SK-N-SH (cell line): ENCODE measurements at regions not wholly inside any gene's neighbourhood (a gene's known extent, or its start where the extent isn't known, plus 50 kb on each side); places are given as distances from the start of the nearest gene placed in this dataset.

Experiments
- CTCF ChIA-PET: fragments of 300-600, 350-600 bp; formaldehyde crosslinking; extraction: SDS; loops from one replicate; lab custom pipeline; 2021; lab: Yijun Ruan, JAX
- POLR2A ChIA-PET: fragments of 350-600 bp; sonication (Branson Sonifier 250); formaldehyde crosslinking; extraction: SDS; loops from one replicate; lab custom pipeline; 2020; ENCODE audit warnings: antibody characterized with exemption, inconsistent platforms; lab: Yijun Ruan, JAX
- DNase-seq: peaks from one replicate; pipeline ENCODE4 v3.0.0; 2012
- H2AFZ ChIP-seq: fragments of 200-600 bp; sonication (generic); 2 replicates; pipeline ENCODE4 v1.8.1; 2016; ENCODE audit warnings: antibody characterized with exemption, mild to moderate bottlenecking, low read depth
- H3F3A ChIP-seq: fragments of 200-600 bp; sonication (generic); replicated peaks from 2 replicates; pipeline ENCODE3; 2016; ENCODE audit warnings: antibody characterized with exemption, mild to moderate bottlenecking; ENCODE audit not compliant: insufficient read depth
- H3K27ac ChIP-seq, 2 experiments: fragments of 200-500 bp in 1 of 2; fragments of 200-600 bp in 1 of 2; sonication (Bioruptor generic) in 1 of 2; sonication (generic), shearing (Covaris generic) in 1 of 2; 2 replicates each; pipeline versions ENCODE4 v1.5.1 to v1.6.1; 2014 to 2016; ENCODE audit warnings: low read depth in 2 of 2, inconsistent platforms in 1 of 2, low read length in 1 of 2, mild to moderate bottlenecking in 1 of 2, mixed read lengths in 1 of 2
- H3K27me3 ChIP-seq: fragments of 200-600 bp; sonication (generic), shearing (Covaris generic); 2 replicates; pipeline ENCODE4 v1.6.1; 2016; ENCODE audit warnings: mixed run types; ENCODE audit not compliant: insufficient read depth
- H3K36me3 ChIP-seq, 2 experiments: fragments of 200-500 bp in 1 of 2; fragments of 200-600 bp in 1 of 2; sonication (Bioruptor generic) in 1 of 2; sonication (generic) in 1 of 2; replicated peaks in 1 of 2; 2 replicates each; pipeline versions ENCODE3 to v1.5.1; 2014 to 2016; ENCODE audit warnings: low read length in 1 of 2, mild to moderate bottlenecking in 1 of 2; ENCODE audit not compliant: insufficient read depth in 2 of 2, control insufficient read depth in 1 of 2
- H3K4me1 ChIP-seq, 2 experiments: fragments of 200-500 bp in 1 of 2; fragments of 200-600 bp in 1 of 2; sonication (Bioruptor generic) in 1 of 2; sonication (generic), shearing (Covaris generic) in 1 of 2; 2 replicates each; pipeline versions ENCODE4 v1.5.1 to v1.6.1; 2014 to 2016; ENCODE audit warnings: low read depth in 1 of 2, low read length in 1 of 2, mixed run types in 1 of 2; ENCODE audit not compliant: insufficient read depth in 2 of 2, control insufficient read depth in 1 of 2
- H3K4me2 ChIP-seq: fragments of 200-600 bp; sonication (generic), shearing (Covaris generic); 2 replicates; pipeline ENCODE4 v1.6.1; 2017; ENCODE audit warnings: mixed run types
- H3K4me3 ChIP-seq, 2 experiments: fragments of 200-500 bp in 1 of 2; fragments of 200-600 bp in 1 of 2; sonication (Bioruptor generic) in 1 of 2; sonication (generic), shearing (Covaris generic) in 1 of 2; 2 replicates each; pipeline versions ENCODE4 v1.5.1 to v1.8.1; 2014 to 2016; ENCODE audit warnings: low read depth in 2 of 2, inconsistent platforms in 1 of 2, low read length in 1 of 2, mild to moderate bottlenecking in 1 of 2, mixed read lengths in 1 of 2, moderate library complexity in 1 of 2
- H3K79me2 ChIP-seq: fragments of 200-600 bp; sonication (generic); 2 replicates; pipeline ENCODE4 v1.8.1; 2017; ENCODE audit warnings: mild to moderate bottlenecking; ENCODE audit not compliant: insufficient read depth
- H3K9ac ChIP-seq: fragments of 200-600 bp; sonication (generic); 2 replicates; pipeline ENCODE4 v1.6.1; 2017; ENCODE audit warnings: mixed run types
- H3K9me2 ChIP-seq: fragments of 200-600 bp; sonication (generic); 2 replicates; pipeline ENCODE4 v1.6.1; 2017; ENCODE audit warnings: mixed run types
- H3K9me3 ChIP-seq: fragments of 200-600 bp; sonication (generic); 2 replicates; pipeline ENCODE4 v1.6.1; 2017; ENCODE audit warnings: mixed run types, mild to moderate bottlenecking, moderate library complexity
- H4K20me1 ChIP-seq: fragments of 200-600 bp; sonication (generic); 2 replicates; pipeline ENCODE4 v1.6.1; 2017; ENCODE audit warnings: mild to moderate bottlenecking, mixed run types; ENCODE audit not compliant: insufficient read depth
- CTCF ChIP-seq: fragments of 200-600 bp; sonication (generic); IDR thresholded peaks from 2 replicates; pipeline ENCODE4 v1.6.1; 2017; ENCODE audit warnings: antibody characterized with exemption, mild to moderate bottlenecking, moderate library complexity
- FOXM1 ChIP-seq: IDR thresholded peaks from 2 replicates; pipeline ENCODE4 v1.4.0; 2012; ENCODE audit warnings: low read depth, mild to moderate bottlenecking
- MAX ChIP-seq: IDR thresholded peaks from 2 replicates; pipeline ENCODE4 v1.4.0; 2012; ENCODE audit warnings: low read depth
- PBX3 ChIP-seq: IDR thresholded peaks from 2 replicates; pipeline ENCODE4; 2012
- YY1 ChIP-seq: IDR thresholded peaks from 2 replicates; pipeline ENCODE4 v1.4.0; 2012; ENCODE audit warnings: low read depth, mild to moderate bottlenecking
- ZBTB33 ChIP-seq: IDR thresholded peaks from 2 replicates; pipeline ENCODE4 v1.4.0; 2012; ENCODE audit warnings: low read depth, borderline replicate concordance
- WGBS: methylation state at CpG from one replicate; pipeline ENCODE4 v1.1.6; 2017; ENCODE audit warnings: low lambda C conversion rate; 5-methylcytosine and 5-hydroxymethylcytosine counted together

GRCh38 chr6:148273962-148274752 is 68.5 kb upstream of the SASH1 start:
- CTCF ChIA-PET, result no interaction called here
- WGBS, result 41% methylated on average over 5 of the region's 5 CpGs
- Histone ChIP-seq H3K9ac (peak overlapping the region; percentile 90; the same call in 1 of the 2 replicates), H3K4me3 (peak overlapping the region; percentile 46 to 85; a peak in 3 of 4 replicates), H3K9me2 (no peaks in the 10 kb centered on the region), H3K79me2 (peaks cover 79% of the 10 kb centered on the region), H3K27me3 (no peaks in the 10 kb centered on the region), H3K27ac (peak overlapping the region in 1 of 2 experiments; percentile 99; a peak in 2 of 4 replicates), H3K4me2 (peak overlapping the region; percentile 88), H2AFZ (no peak overlapping the region), H3K4me1 (peaks cover 0 to 20% of the 10 kb centered on the region in 2 experiments; a peak in 1 of 4 replicates), H3K36me3 (peaks cover 0 to 23% of the 10 kb centered on the region in 2 experiments), H4K20me1 (0 out of 2 replicates have a peak, but pooled peaks cover 4% of the 10 kb centered on the region), H3F3A (peaks cover 19% of the 10 kb centered on the region), H3K9me3 (no peaks in the 10 kb centered on the region)
- POLR2A ChIA-PET, result no interaction called here
- DNase-seq, result no peak
- TF ChIP-seq FOXM1 (no peak), CTCF (peak; percentile 50), PBX3 (peak; percentile 18; the same call in 1 of the 2 replicates), MAX (0 out of 2 replicates have a peak, but pooled peaks have one; percentile 31), YY1 (peak; percentile 63; the same call in 1 of the 2 replicates)

GRCh38 chr6:148274809-148275208 is 67.8 kb upstream of the SASH1 start:
- CTCF ChIA-PET, result no interaction called here
- H3K4me2 ChIP-seq, result peak overlapping the region; percentile 88
- peak; percentile 9; the same call in 1 of the 2 replicates for TF ChIP-seq CTCF
- no peak for TF ChIP-seq ZBTB33

More at GRCh38 chr6:148274809-148275208, 67.8 kb upstream of the SASH1 start:
- Histone ChIP-seq H3K4me1 (peaks cover 0 to 15% of the 10 kb centered on the region in 2 experiments; a peak in 1 of 4 replicates), H3K79me2 (peaks cover 85% of the 10 kb centered on the region), H3K27me3 (no peaks in the 10 kb centered on the region), H3F3A (peaks cover 19% of the 10 kb centered on the region), H3K36me3 (peaks cover 0 to 28% of the 10 kb centered on the region in 2 experiments), H3K9ac (peak overlapping the region; percentile 90; the same call in 1 of the 2 replicates), H3K4me3 (peak overlapping the region in 1 of 2 experiments; percentile 28; a peak in 1 of 4 replicates), H4K20me1 (0 out of 2 replicates have a peak, but pooled peaks cover 4% of the 10 kb centered on the region), H3K9me2 (no peaks in the 10 kb centered on the region), H2AFZ (no peak overlapping the region), H3K27ac (peak overlapping the region in 1 of 2 experiments; percentile 99; a peak in 1 of 4 replicates), H3K9me3 (no peaks in the 10 kb centered on the region)
- no peak for DNase-seq
- POLR2A ChIA-PET, result no interaction called here
- 66% methylated on average over 2 of the region's 2 CpGs for WGBS
